Tibial nerve (tissue), 4 donors: ENCODE measurements at regions not wholly inside any gene's neighbourhood (a gene's known extent, or its start where the extent isn't known, plus 50 kb on each side); places are given as distances from the start of the nearest gene placed in this dataset.
"Not testable (repeated sequence)": the region's sequence is repeated elsewhere in the genome, so short reads cannot be mapped to it uniquely, and the experiment has no call there.

ENCODE experiments used
- DNase-seq, 2 donors: peaks; one replicate each; pipeline ENCODE4 v3.0.0-alpha.2; 2019; ENCODE audit warnings: low spot score in 2 of 2
- H3K27ac ChIP-seq, 4 donors: fragments of 200-600 bp; sonication (generic) in 3 of 4; one replicate each; pipeline ENCODE4 v1.5.1; 2017 to 2019; ENCODE audit warnings: mild to moderate bottlenecking in 1 of 4
- H3K27me3 ChIP-seq, 2 donors: fragments of 200-600 bp; sonication (generic) in 1 of 2; one replicate each; pipeline versions ENCODE4 v1.5.1 to v1.6.0; 2017 to 2019
- H3K36me3 ChIP-seq, 3 donors: fragments of 200-600 bp; sonication (generic); one replicate each; pipeline ENCODE4 v1.5.1; 2018 to 2019
- H3K4me1 ChIP-seq, 4 donors: fragments of 200-600 bp; sonication (generic) in 3 of 4; one replicate each; pipeline ENCODE4 v1.5.1; 2017 to 2019
- H3K4me3 ChIP-seq, 4 donors: fragments of 200-600 bp; sonication (generic) in 3 of 4; one replicate each; pipeline ENCODE4 v1.5.1; 2017 to 2019; ENCODE audit warnings: mild to moderate bottlenecking in 1 of 4, moderate library complexity in 1 of 4
- H3K9me3 ChIP-seq, 4 donors: fragments of 200-600 bp; sonication (generic) in 3 of 4; one replicate each; pipeline ENCODE4 v1.5.1; 2017 to 2019
- EP300 ChIP-seq, 2 donors: sonication (generic); formaldehyde crosslinking; IDR thresholded peaks; one replicate each; pipeline ENCODE4 v1.6.1; 2017; ENCODE audit warnings: antibody characterized with exemption in 2 of 2, mild to moderate bottlenecking in 1 of 2
- POLR2A ChIP-seq, 2 donors: fragments of 450-650 bp; IDR thresholded peaks; one replicate each; pipeline ENCODE4 v1.6.1; 2017; ENCODE audit warnings: antibody characterized with exemption in 2 of 2, mild to moderate bottlenecking in 2 of 2, moderate library complexity in 2 of 2
- WGBS, 2 donors: methylation state at CpG; one replicate each; pipeline ENCODE4 v1.1.5; 2018; 5-methylcytosine and 5-hydroxymethylcytosine counted together
- TF ChIP-seq, protein P1 (sequence below), 5 experiments: fragments of 200-600 bp in 3 of 5; fragments of 450-650 bp in 2 of 5; sonication (generic) in 3 of 5; IDR thresholded peaks; one replicate each; pipeline ENCODE4 v1.5.1; 2016 to 2019; ENCODE audit warnings: antibody characterized with exemption in 5 of 5, mild to moderate bottlenecking in 3 of 5, moderate library complexity in 2 of 5

DNA sequence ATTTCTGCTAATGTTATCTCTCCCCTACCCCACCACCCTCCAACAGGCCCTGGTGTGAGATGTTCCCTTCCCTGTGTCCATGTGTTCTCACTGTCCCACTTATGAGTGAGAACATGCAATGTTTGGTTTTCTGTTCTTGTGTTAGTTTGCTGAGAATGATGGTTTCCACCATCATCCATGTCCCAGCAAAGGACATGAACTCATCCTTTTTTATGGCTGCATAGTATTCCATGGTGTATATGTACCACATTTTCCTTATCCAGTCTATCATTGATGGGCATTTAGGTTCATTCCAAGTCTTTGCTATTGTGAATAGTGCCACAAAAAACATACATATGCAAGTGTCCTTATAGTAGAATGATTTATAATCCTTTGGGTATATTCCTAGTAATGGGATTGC, 104.5 kb downstream of the ZNF33B start:
- DNase-seq, H3K27ac ChIP-seq, H3K4me1 ChIP-seq, H3K4me3 ChIP-seq, H3K27me3 ChIP-seq: not testable (repeated sequence)
- Histone ChIP-seq H3K36me3 (peaks cover 0 to 35% (median 2%) of the 10 kb centered on the region in 3 donors), H3K9me3 (peaks cover 0 to 87% (median 24%) of the 10 kb centered on the region in 4 donors)

DNA sequence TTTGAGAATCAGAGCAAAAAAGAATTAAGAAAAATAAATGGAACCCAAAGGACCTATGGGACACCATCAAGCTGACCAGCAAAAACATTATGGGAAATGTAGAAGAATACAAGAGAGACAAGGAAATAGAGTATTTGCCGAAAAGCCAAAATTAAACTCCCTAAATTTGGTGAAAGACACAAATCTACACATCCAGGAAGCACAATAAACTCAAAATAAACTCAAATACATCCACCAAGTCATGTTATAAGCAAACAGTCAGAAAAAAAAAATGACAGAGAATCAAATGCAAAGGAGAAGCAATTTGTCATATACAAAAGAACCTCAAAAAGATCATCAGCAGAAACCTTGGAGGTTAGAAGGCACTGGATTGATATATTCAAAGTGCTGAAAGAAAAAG, 105.4 kb downstream of the ZNF33B start:
- TF ChIP-seq EP300 (IDR thresholded peaks at IDR 0.05) (no peak), POLR2A (IDR thresholded peaks at IDR 0.05) (no peak)
- TF ChIP-seq, protein P1, sequence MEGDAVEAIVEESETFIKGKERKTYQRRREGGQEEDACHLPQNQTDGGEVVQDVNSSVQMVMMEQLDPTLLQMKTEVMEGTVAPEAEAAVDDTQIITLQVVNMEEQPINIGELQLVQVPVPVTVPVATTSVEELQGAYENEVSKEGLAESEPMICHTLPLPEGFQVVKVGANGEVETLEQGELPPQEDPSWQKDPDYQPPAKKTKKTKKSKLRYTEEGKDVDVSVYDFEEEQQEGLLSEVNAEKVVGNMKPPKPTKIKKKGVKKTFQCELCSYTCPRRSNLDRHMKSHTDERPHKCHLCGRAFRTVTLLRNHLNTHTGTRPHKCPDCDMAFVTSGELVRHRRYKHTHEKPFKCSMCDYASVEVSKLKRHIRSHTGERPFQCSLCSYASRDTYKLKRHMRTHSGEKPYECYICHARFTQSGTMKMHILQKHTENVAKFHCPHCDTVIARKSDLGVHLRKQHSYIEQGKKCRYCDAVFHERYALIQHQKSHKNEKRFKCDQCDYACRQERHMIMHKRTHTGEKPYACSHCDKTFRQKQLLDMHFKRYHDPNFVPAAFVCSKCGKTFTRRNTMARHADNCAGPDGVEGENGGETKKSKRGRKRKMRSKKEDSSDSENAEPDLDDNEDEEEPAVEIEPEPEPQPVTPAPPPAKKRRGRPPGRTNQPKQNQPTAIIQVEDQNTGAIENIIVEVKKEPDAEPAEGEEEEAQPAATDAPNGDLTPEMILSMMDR (IDR thresholded peaks at IDR 0.05) = no peak
- H3K36me3 ChIP-seq = peaks cover 0 to 28% (median 0%) of the 10 kb centered on the region in 3 donors
- H3K27ac ChIP-seq = no peak overlapping the region
- DNase-seq = no peak
- H3K4me1 ChIP-seq = no peaks in the 10 kb centered on the region
- H3K4me3 ChIP-seq = no peak overlapping the region
- peaks cover 0 to 82% (median 24%) of the 10 kb centered on the region in 4 donors for H3K9me3 ChIP-seq
- WGBS, 2 donors = 93 to 100% methylated on average over 1 of the region's 1 CpG
- no peaks in the 10 kb centered on the region for H3K27me3 ChIP-seq

DNA sequence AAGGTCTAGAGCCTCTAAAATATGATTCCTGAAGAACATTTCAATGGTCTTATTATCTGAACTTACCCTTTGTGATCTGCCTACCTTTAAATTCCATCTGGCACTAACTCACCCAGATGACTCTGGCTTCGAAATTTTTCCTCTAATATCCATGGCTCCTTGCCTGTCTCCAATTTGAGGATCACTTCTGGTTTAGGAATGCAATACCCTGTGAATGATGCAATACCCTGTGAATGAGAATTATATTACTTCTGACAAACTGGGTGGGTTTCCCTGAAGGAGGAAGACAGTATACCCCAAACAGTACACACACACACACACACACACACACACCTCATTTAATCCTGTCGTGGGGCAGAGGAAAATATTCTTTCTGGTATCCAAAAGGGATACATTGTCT, 115.3 kb downstream of the ZNF33B start:
- Histone ChIP-seq H3K27ac (no peak overlapping the region), H3K9me3 (peaks cover 0 to 96% (median 51%) of the 10 kb centered on the region in 4 donors), H3K36me3 (peaks cover 0 to 76% (median 17%) of the 10 kb centered on the region in 3 donors), H3K27me3 (no peaks in the 10 kb centered on the region), H3K4me3 (no peak overlapping the region), H3K4me1 (no peaks in the 10 kb centered on the region)
- WGBS, 2 donors = 60 to 98% methylated on average over 2 of the region's 2 CpGs
- no peak for DNase-seq
- TF ChIP-seq POLR2A (IDR thresholded peaks at IDR 0.05) (no peak), EP300 (IDR thresholded peaks at IDR 0.05) (no peak)
- TF ChIP-seq, protein P1 (IDR thresholded peaks at IDR 0.05) = no peak

DNA sequence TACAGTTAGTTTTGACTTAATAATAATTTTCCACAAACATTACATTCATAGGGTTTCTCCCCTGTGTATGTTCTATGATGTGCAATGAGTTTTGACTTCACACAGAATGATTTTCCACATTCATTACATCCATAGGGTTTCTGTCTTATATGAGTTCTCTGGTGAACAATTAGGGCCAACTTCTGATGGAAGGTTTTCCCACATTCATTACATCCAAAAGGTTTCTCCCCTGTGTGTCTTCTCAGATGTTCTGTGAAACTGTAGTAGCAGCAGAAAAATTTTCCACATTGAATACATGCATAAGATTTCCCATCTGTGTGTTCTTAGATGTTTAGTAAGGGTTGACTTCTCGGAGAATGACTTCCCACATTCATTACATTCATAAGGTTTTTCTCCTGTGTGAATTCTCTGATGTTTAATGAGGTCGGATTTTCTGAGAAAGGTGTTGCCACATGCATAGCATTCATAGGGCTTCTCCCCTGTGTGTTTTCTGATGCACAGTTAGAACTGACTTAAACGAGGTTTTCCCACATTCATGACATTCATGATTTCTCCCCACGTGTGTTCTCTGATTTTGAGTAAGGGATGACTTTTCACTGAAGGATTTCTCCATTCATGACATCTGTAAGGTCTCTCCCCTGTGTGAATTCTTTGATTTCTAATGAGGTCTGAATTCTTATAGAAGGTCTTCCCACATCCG, 118.5 kb downstream of the ZNF33B start:
- H3K9me3 ChIP-seq = peaks cover 6 to 100% (median 66%) of the 10 kb centered on the region in 4 donors
- H3K4me3 ChIP-seq = no peak overlapping the region
- H3K27me3 ChIP-seq = no peaks in the 10 kb centered on the region
- WGBS, 2 donors = 89 to 97% methylated on average over 5 of the region's 5 CpGs
- H3K4me1 ChIP-seq = no peaks in the 10 kb centered on the region
- no peak overlapping the region for H3K27ac ChIP-seq
- DNase-seq = no peak
- H3K36me3 ChIP-seq = peaks cover 0 to 68% (median 15%) of the 10 kb centered on the region in 3 donors
- no peak for TF ChIP-seq POLR2A (IDR thresholded peaks at IDR 0.05)
- TF ChIP-seq, protein P1 (IDR thresholded peaks at IDR 0.05) = no peak
- TF ChIP-seq EP300 (IDR thresholded peaks at IDR 0.05) = no peak

DNA sequence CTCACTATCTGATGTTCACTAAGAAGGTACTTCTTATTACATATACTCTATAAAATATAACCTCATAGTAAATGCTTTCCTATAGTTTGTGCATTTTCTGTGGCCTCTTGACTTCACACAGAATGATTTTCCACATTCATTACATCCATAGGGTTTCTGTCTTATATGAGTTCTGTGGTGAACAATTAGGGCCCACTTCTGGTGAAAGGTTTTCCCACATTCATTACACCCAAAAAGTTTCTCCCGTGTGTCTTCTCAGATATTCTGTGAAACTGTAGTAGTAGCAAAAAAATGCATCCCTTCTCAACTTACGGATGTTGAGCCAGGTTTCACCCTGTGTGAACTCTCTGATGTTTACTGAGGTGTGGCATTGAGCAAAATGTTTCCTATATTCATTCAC, 119.3 kb downstream of the ZNF33B start:
- H3K4me1 ChIP-seq = no peaks in the 10 kb centered on the region
- TF ChIP-seq, protein P1 (IDR thresholded peaks at IDR 0.05) = no peak
- TF ChIP-seq EP300 (IDR thresholded peaks at IDR 0.05) (no peak), POLR2A (IDR thresholded peaks at IDR 0.05) (no peak)
- H3K27me3 ChIP-seq = no peaks in the 10 kb centered on the region
- H3K9me3 ChIP-seq = peaks cover 6 to 100% (median 66%) of the 10 kb centered on the region in 4 donors
- DNase-seq = no peak
- no peak overlapping the region for H3K27ac ChIP-seq
- peaks cover 0 to 59% (median 11%) of the 10 kb centered on the region in 3 donors for H3K36me3 ChIP-seq
- no peak overlapping the region for H3K4me3 ChIP-seq
- 95 to 100% methylated on average over 2 of the region's 2 CpGs for WGBS, 2 donors
